ENCODE measurements at regions not wholly inside any gene's neighbourhood (a gene's known extent, or its start where the extent isn't known, plus 50 kb on each side); places are given as distances from the start of the nearest gene placed in this dataset.
"Not testable (repeated sequence)": the region's sequence is repeated elsewhere in the genome, so short reads cannot be mapped to it uniquely, and the experiment has no call there.

DNA sequence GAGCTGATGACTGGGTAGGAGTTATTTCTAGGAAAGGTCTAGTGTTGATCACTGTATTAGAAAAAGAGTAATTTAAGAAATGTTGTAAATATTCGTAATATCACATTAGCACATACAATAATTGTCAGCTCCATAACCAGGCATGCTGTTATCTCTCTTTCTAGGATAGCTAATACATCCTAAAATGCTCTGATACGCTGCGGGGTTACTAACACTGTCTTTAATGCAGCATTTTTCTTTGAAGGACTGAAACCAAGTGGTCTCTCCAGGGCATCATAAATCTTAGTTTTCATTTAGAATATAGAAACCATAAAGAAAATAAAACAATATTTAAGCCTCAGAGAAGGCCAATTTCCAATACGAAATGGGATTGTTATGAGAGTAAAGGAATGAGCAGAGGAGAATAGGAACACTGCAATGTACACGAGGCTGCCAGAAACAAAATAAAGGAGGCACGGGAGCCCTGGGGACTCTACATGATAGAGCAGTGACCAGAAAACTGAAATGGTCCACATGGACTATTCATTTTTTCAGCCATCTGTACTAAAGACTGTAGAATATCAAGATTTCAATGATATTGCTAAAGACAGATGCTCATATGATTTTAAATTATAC, 1606.7 kb upstream of the AGA start:
- DNase-seq = no peak

DNA sequence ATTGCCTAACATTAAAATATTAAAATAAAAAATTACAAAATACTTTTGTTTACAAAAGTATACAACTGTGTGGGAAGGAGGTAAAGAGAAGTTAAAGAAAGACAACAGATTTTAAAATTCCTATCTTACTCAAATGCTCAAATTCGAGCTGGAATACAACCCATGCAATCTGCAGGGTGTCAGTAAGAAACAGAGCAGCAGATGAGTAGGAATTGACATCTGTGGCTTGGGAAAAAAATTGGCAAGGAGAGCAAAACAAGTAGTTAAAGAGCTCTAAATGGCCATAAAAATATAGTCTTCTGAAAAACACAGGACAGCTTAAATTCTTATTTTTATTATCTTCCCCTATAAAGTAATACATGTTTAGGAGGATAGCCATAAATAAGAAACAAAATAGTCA, 1609.0 kb upstream of the AGA start:
- no peak for DNase-seq

DNA sequence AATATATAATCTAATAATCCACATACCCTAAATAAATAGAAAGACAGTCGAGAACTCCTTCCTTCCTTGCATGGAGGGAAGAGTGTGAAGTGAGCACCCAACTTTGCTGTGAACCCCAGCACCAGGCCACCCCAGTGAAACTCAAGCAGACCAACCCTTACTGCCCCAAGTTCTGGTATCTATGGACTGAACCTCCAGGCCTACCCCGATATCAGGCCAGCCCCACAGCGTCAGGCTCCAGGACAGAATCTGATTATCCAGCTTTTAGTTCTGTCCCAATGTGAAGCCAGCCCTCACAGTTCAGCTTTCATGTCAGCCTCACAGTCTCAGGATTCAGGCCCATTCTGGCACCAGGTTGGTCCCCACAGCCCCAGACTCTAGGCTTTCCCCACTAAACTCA, 1617.2 kb upstream of the AGA start:
- no peak for DNase-seq

DNA sequence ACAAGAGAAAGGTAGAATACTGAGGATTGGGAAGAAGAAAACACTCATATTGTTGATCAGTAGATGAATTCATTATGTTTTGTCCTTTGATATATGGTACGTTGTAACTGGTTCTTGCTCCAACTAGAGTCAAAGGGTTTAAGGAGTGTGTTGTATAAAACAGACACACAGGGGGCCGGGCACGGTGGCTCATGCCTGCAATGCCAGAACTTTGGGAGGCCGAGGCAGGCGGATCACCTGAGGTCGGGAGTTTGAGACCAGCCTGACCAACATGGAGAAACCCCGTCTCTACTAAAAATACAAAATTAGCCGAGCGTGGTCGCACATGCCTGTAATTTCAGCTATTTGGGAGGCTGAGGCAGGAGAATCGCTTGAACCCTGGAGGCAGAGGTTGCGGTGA, 1624.0 kb upstream of the AGA start:
- not testable (repeated sequence) for DNase-seq

DNA sequence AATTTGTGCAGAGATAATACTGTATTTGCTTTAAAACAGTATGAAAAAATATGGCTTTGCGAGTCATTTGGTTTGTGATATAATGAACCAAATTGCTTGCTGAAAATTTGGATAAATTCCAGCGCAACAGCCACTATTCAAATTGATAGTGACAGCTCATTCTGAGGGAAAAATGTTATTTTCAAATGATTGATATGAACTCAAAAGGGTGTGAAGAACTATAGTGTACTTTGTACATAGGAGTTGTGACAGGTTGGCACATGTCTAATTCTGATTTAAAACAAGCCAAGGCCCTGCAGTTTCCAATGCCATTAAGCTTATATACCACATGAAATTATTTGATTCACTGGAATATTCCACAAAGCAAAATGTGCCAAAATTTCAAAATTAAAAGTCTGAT, 1628.9 kb upstream of the AGA start:
- DNase-seq = no peak

DNA sequence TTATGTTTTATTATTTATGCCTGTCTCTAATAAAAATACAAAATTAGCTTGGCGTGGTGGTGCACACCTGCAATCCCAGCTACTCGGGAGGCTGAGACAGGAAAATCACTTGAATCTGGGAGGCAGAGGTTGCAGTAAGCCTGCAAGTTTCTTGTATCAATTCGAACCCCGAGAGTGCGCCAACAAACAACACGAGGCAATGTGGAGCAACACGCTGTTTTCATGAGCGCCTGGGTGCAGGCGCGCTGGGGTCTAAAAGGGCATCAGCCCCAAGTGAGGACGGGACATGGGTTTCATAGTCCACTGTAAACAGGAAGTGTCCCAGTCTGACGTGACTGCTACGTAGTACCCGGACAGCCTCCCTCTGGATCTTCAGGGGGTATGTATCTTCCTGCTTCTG, 1634.6 kb upstream of the AGA start:
- no peak for DNase-seq

DNA sequence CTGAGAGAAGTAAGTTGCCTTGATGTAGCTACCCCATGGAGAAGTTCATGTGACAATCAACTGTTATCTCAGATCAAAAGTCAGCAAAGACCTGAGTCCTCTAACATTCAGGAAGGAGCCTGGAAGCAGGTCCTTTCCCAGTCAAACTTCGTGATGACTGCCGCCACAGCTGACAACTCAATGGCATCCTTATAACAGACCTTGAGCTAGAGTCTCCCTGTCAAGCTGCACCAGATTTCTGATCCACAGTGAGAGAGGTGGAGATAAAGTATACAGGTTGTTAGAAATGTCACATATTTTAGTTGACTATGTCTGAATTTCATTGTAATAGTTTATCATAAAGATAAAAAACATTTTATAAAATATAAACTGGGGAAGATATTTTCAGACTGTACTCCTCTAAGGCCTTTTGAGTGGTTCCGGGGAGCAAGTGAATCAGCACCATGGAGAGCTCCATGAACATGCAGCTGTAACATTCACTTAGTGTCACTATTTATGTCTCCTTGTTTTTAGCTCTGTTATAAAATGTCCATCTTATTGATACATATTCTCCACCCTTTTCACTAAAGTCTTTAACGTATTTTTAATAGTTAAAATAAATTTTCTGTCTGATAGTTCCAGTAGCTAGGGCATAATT, 1653.5 kb upstream of the AGA start:
- no peak for DNase-seq

DNA sequence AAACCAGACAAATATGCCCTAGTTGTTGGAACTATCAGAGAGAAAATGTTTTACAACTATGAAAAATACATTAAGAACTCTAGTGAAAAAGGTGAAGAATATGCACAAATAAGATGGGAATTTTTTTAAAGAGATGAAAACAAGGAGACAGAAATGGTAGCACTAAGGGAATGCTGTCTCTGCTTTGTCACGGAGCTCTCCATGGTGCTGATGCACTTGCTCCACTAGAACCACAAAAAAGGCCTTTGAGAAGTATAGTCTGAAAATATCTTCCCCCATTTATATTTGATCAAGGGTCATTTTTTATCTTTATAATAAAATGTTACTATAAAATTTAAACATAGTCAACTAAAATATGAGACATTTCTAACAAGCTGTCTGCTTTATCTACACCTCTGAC, 1655.5 kb upstream of the AGA start:
- no peak for DNase-seq

DNA sequence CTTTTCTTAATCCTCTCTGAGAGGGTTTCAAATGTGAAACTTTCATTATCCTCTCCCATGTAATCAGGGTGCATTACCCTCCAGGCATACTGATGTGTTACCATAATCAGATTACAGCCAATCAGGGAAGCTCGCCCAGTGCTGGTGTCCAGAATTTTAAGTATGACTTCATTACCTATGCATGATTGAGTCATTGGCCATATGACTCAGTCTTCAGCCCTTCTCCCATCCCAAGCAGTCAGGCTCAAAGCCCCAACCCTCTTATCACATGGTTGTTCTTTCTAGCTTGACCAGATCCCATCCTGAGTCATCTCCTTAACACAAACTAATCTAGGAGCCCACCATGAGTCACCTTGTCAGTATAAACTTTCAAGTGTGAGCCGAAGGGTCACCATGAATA, 1668.1 kb upstream of the AGA start:
- no peak for DNase-seq

DNA sequence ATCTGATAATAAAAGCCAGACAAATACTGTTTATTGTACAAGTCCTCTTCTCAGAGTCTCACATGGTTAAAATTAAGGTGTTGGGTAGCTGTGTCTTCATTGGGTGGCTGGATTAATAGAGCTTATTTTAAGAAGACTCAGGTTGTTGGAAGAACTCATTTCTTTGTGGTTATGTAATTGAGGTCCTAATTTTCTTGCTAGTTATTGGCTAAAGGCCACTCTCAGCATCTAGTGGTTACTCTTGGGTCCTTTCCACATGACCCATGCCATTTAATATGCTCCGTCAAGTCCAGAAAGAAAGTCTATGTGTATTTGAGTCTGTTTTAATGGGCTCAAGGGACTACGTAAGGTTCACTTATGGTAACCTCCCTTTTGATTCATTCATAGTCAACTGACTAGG, 1668.6 kb upstream of the AGA start:
- no peak for DNase-seq

DNA sequence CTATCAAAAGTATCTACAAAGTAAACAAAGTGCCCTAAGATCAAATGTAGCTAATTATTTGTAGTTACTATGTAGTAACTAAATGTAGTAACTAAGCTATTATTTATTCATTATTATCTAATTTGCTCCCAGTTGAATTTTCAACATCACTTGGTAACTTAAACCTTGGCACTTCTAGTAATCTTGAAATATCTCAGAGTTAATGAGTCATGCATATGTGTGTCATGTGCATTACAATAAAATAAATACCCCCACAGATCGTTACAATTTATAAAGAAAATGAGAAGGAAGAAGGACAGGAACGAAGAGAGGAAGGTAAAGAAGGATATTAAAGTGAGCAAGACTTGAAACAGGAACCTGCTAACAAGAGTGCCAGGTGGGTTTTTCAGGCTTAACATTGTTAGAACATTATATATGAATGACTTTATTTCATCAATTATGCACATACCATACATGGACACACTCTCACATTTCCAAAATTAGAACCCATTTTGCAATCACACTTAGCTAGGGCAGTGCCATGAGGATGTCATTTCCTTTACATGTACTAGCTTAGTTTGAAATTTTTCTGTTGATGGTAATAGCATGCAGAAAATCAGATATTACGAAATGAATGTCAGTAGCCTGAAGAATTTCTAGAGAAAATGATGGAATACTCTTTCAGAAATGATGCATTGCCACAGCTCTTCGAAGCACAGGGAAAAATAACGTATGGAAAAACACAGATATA, 1670.4 kb upstream of the AGA start:
- no peak for DNase-seq

DNA sequence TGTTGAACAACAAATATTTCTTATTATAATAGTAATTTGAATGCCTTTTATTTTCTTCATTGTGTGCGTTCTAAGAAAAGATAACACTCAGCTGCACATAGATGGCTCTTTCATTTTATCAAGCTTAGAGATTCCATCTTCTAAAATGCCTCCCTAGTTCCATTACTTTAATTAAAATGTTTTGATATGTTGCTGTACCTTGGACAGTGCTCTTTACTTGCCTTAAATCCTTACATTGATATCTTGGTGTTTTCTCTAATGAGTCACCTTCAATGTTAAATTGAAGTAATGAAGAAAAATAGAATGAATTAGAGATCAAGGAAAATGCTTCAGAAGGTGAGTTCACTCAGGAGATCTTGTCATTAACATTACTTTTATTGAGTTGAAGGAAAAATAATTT, 1672.4 kb upstream of the AGA start:
- no peak for DNase-seq

DNA sequence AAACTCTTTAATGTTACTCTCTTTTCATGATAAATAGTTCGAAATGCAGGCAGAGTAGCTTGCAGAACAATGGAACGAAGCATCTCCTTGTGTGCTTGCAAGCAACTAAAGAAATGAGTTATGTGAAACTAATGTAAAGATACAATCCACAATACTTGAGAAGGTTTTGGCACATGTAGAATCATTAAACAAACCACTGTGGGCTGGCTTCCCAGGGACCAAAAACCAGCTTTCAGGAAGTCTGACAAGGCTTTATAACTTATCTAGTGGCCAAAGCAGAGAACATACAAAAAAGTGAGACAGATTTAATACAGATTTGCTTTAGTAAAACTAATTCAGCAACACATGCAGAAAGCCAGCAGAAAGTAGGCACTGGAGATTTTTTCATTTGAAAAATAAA, 1673.8 kb upstream of the AGA start:
- DNase-seq = no peak

DNA sequence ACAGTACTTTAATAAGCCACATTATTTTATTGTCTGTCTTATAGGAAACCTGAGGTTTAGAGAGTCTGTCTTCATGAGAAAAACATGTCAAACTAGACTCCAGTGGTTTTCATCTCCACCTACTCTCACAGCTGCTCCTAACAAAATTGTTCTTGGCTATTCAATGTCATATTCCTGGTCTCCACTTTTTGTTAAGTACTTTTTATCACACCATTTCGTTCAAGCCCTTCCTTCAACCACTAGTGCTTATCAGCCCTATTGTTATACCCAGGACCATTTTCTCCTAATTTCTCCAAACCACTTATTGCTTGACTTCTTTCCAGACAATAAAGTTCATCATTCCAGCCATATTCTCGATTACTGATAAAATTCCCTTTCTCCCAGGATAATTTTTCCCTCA, 1674.3 kb upstream of the AGA start:
- DNase-seq = no peak

DNA sequence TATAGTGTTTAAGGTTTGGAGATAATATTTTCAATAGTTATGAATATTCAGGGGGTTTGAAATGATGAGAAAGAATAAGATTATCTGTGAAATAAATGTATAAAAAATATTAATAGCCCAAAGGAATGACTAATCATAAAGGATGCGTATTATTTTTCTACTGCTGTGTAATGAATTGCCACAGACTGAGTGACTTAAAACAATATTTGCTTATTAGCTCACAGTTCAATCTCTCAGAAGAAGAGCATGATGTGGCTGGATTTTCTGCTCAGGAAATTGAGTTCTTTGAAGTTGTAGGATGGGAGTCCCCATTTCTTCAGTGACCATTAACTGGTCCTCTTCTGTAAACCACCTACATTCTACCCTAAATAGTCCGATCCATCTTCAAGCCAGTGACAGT, 1680.8 kb upstream of the AGA start:
- no peak for DNase-seq

DNA sequence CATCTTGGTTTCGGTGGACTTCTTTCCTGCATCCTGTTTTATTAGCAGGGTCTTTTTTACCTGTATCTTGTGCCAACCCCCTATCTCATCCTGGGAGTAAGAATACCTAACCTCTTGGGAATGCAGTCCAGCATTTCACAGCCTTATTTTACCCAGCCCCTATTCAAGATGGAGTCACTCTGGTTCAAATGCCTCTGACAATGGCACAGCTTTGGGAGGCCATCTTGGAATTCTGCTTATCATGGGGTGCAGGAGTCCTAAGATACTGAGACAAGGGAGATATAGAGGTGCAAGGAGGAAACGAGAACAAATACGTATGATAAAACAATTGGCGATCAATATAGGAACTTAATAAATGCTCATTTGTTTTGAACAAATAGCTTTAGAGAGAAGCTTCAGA, 1682.2 kb upstream of the AGA start:
- DNase-seq = no peak

DNA sequence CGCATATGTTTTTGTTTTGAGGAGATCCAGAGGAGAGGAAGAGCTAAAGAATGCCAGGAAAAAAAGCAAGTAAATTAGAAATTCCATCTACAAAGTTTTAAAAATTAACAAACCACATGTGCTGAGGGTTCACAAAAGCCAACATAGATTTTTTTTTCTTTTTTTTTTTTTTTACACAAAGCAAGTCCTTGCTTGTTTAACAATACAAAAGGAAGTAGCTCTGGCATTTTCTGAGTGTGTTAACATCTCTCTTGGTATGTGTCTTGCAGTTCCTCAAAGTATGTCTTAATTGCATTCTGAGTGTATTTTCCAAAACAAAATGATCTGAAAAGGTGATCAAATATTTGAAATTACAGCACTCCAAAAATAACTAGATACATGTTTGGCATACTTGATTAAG, 1682.7 kb upstream of the AGA start:
- DNase-seq = no peak

DNA sequence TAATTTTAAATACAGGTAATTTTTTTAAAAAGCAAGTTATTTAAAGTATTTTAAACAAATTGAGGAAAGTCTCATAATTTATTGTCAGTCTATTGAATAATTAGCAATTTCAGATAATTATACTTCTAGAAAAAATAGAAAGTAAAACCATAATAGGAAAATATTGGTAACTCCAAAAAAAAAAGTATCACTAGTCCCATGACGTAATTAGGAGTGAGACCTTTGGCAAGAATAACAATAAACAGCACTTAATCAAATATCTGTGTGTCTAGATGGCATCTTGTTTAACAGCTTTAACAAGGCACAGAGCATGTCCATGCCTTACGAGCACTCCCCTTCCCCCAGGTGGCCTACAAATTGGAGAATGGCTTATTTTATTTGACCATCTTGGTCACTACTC, 1683.6 kb upstream of the AGA start:
- no peak for DNase-seq

DNA sequence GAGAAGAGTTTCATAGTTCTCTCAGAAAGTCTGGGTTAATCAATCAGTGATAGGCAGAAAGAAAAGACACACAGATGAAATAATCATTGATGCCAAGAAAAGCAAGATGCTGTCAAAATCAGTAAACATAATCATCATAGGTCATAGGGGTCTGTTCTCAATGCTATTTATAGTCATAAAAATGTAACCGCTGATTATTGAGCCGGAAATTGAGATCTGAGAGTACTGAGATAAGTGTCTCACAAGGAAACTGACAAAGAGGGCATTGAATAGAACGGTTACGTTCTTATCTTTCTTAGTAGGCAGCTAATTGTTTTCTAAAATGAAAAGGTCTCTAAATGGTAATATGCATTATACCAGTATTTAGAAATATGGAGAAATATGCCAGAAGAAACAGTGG, 1686.1 kb upstream of the AGA start:
- no peak for DNase-seq

DNA sequence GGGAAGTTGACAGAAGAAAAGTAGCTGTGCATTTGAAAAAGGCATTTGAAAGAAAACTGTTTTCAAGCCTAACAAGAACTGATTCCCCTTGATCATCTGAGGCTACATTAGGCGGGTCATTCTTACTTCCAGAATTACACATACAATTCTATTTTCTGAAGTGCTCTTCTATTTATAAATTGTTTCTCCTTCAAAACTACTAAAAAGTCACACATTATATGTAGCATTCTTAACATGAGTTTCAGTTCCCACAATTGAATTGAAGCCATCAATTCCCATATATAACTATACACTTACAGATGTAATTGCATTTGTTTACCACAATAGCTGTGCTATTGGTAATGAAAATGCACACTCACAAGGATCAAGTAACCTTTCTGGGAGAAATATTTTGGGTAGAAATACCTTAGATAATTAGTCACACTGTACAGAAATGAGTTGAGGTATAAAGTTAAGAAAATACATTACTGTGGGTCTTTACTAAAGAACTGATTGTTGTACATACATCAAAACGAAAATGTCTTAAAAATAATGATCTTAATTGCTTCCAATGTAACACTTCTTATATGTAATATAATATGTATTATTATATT, 1688.0 kb upstream of the AGA start:
- no peak for DNase-seq

DNA sequence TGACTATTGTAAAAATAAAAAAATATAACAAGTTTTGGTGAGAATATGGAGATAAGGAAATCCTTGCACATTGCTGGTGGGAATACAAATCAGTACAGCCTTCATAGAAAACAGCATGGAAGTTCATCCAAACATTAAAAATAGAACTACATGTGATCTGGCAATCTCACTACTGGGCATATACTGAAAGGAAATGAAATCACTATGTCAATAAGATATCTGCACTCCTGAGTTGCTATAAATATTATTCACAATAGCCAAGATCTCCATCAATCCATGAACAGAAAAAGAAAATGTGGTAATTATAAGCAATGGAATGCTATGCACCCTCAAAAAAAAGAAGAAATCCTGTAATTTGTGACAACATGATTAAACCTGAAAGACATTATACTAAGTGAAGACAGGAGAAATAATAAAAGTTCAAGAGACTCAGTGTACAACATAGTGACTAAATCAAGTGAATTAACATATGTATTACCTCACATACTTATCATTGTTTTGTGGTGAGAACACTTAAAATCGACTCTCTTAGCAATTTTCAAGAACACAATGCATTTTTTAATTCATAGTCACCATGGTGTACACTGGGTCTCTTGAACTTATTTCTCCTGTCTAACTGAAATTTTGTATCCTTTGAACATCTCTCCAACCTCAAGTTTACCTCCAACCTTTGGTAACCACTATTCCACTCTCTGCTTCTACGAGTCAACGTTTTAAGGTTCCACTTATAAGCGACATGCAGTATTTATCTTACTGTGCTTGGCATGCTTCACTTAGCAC, 1703.7 kb upstream of the AGA start:
- DNase-seq = no peak

DNA sequence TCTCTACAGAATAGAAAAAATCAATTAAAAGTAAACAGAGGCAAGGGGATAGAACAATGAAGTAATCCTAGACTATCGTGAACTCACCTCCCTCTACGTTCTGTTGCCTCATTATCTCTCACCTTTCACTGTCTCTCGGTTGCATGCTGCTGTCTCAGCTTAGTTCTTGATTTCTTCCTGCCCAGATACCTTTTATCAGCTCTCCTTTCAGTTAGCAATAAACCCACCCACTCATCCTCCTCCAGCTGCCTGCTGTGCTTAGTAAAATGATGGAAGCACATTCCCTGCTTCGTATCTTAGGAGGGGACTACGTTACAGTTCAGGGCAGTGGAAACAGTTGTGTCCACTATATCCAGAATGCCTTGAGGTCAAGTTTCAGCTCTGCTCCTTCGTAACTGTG, 1709.5 kb upstream of the AGA start:
- no peak for DNase-seq

DNA sequence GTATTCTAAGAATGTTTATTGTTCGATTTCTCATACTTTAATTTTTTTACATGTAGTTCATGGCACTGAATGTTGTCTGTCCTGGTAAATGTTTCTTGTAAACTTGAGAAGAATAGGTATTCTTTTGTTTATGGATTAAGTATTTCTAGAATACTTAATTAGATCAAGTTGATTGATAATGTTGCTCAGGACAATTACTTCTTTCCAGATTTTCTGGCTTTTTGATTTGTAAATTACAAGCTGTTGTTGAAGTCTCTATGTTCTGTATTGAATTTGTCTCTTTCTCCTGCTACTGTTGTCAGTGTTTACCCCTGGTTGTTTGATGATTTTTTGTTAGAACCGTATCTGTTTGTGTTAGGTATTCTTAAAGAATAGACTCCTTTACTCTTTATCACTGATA, 1720.9 kb upstream of the AGA start:
- DNase-seq = no peak

All from NCI-H1436 treated with DMSO at 0.1 percent for 48 hours (cell line).